ENCODE measurements at regions not wholly inside any gene's neighbourhood (a gene's known extent, or its start where the extent isn't known, plus 50 kb on each side); places are given as distances from the start of the nearest gene placed in this dataset.
A peak's percentile ranks its signal among the peaks of the same experiment; 100 is the strongest.

DNA sequence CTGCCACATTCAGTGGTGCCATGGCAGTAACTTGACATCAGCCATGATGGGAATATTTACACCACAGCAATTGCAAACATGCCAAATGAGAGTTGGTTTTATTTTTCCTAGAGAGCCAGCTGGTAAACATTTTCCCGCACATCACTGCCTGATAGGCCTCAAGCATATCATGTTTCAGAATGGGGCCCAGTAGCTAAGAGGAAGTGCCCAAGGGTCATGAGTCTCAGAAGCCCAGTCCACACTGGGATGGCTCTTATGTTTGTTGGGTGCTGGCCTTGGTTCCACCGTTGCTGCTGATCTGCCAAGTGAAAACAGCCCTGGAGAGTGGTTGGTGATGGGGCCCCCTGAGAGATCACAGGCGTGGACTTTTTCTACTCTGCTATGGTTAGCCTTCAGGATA, 64.3 kb upstream of the NAV2 start:
- Histone ChIP-seq H3K27ac (ENCODE audit: low read depth, low read length) (no peak overlapping the region), H3K4me3 (ENCODE audit: low read depth, low read length) (no peak overlapping the region), H3K27me3 (ENCODE audit: control insufficient read depth, insufficient read depth, low read length) (peaks cover 3% of the 10 kb centered on the region), H3K9me3 (ENCODE audit: control insufficient read depth, insufficient read depth, low read length) (no peaks in the 10 kb centered on the region)
- TF ChIP-seq, protein P1, sequence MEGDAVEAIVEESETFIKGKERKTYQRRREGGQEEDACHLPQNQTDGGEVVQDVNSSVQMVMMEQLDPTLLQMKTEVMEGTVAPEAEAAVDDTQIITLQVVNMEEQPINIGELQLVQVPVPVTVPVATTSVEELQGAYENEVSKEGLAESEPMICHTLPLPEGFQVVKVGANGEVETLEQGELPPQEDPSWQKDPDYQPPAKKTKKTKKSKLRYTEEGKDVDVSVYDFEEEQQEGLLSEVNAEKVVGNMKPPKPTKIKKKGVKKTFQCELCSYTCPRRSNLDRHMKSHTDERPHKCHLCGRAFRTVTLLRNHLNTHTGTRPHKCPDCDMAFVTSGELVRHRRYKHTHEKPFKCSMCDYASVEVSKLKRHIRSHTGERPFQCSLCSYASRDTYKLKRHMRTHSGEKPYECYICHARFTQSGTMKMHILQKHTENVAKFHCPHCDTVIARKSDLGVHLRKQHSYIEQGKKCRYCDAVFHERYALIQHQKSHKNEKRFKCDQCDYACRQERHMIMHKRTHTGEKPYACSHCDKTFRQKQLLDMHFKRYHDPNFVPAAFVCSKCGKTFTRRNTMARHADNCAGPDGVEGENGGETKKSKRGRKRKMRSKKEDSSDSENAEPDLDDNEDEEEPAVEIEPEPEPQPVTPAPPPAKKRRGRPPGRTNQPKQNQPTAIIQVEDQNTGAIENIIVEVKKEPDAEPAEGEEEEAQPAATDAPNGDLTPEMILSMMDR (IDR thresholded peaks at IDR 0.05; ENCODE audit: low read depth, low read length) = no peak
- ChIA-PET POLR2A (no interaction called here), CTCF (interaction anchor here (1.3 kb wide), 1 partner anchor 85 kb away, joined by 3 read pairs; no protein-coding TSS in a partner anchor)
- no peak for DNase-seq (ENCODE audit: low read depth, low spot score)

GRCh38 chr11:19647816-19648215, 64.8 kb upstream of the NAV2 start:
- ChIA-PET POLR2A (no interaction called here), CTCF (interaction anchor here (1.3 kb wide), 1 partner anchor 84 kb away, joined by 3 read pairs; no protein-coding TSS in a partner anchor)
- Histone ChIP-seq H3K9me3 (ENCODE audit: control insufficient read depth, insufficient read depth, low read length) (no peaks in the 10 kb centered on the region), H3K27ac (ENCODE audit: low read depth, low read length) (no peak overlapping the region), H3K27me3 (ENCODE audit: control insufficient read depth, insufficient read depth, low read length) (peaks cover under 1% of the 10 kb centered on the region), H3K4me3 (ENCODE audit: low read depth, low read length) (no peak overlapping the region)
- TF ChIP-seq, protein P1 (IDR thresholded peaks at IDR 0.05; ENCODE audit: low read depth, low read length) = no peak
- no peak for DNase-seq (ENCODE audit: low read depth, low spot score)

- TF ChIP-seq, protein P1 (IDR thresholded peaks at IDR 0.05; ENCODE audit: low read depth, low read length) = no peak
- peak; percentile 80 for DNase-seq (ENCODE audit: low read depth, low spot score)
- H3K27ac ChIP-seq (ENCODE audit: low read depth, low read length) = peak overlapping the region; percentile 42
- ChIA-PET CTCF (interaction anchor here (1.3 to 1.4 kb wide), 4 partner anchors 24 to 387 kb away, joined by 3 to 4 read pairs (median 3); no protein-coding TSS in a partner anchor), POLR2A (interaction anchor here (1.4 kb wide), 1 partner anchor 68 kb away, joined by 5 read pairs; no protein-coding TSS in a partner anchor)
- no peak overlapping the region for H3K4me3 ChIP-seq (ENCODE audit: low read depth, low read length)
- H3K9me3 ChIP-seq (ENCODE audit: control insufficient read depth, insufficient read depth, low read length) = no peaks in the 10 kb centered on the region
- H3K27me3 ChIP-seq (ENCODE audit: control insufficient read depth, insufficient read depth, low read length) = peaks cover 4% of the 10 kb centered on the region
These were observed 65.7 kb upstream of the NAV2 start for GRCh38 chr11:19646921-19647320.

DNA sequence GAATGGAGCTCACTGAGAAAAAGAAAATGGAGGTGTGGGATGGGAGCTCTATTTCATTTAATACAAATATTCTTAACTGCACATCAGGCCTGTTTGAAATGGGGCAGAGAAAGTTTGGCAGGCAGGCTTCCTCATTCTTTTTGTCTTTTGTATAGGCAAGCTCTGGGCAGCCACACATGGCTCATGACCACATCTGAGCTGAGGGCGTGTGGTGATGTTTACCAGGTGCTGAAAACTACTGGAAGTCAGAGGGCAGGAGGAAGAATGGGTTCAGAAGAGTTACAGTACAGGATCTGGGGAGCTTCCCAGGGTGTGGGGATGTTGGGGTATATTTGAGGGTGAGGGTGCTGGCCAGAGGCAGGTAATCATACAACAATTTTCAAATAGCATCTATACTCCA, 66.3 kb upstream of the NAV2 start:
- no peak overlapping the region for H3K27ac ChIP-seq (ENCODE audit: low read depth, low read length)
- DNase-seq (ENCODE audit: low read depth, low spot score) = no peak
- ChIA-PET POLR2A (interaction anchor here (1.4 kb wide), 1 partner anchor 68 kb away, joined by 5 read pairs; no protein-coding TSS in a partner anchor), CTCF (interaction anchor here (1.3 to 1.4 kb wide), 5 partner anchors 25 to 387 kb away, joined by 3 to 7 read pairs (median 3); no protein-coding TSS in a partner anchor)
- TF ChIP-seq, protein P1 (IDR thresholded peaks at IDR 0.05; ENCODE audit: low read depth, low read length) = no peak
- H3K27me3 ChIP-seq (ENCODE audit: control insufficient read depth, insufficient read depth, low read length) = peaks cover 4% of the 10 kb centered on the region
- no peaks in the 10 kb centered on the region for H3K9me3 ChIP-seq (ENCODE audit: control insufficient read depth, insufficient read depth, low read length)
- no peak overlapping the region for H3K4me3 ChIP-seq (ENCODE audit: low read depth, low read length)

GRCh38 chr11:19644316-19644715, 68.3 kb upstream of the NAV2 start:
- peaks cover 8% of the 10 kb centered on the region for H3K27me3 ChIP-seq (ENCODE audit: control insufficient read depth, insufficient read depth, low read length)
- TF ChIP-seq, protein P1 (IDR thresholded peaks at IDR 0.05; ENCODE audit: low read depth, low read length) = no peak
- ChIA-PET POLR2A (no interaction called here), CTCF (no interaction called here)
- no peak overlapping the region for H3K27ac ChIP-seq (ENCODE audit: low read depth, low read length)
- no peaks in the 10 kb centered on the region for H3K9me3 ChIP-seq (ENCODE audit: control insufficient read depth, insufficient read depth, low read length)
- DNase-seq (ENCODE audit: low read depth, low spot score) = no peak
- no peak overlapping the region for H3K4me3 ChIP-seq (ENCODE audit: low read depth, low read length)
